Activated naive CD4-positive, alpha-beta T cell treated with anti-CD3 and anti-CD28 coated beads, Interleukin-2, amount 50 U/mL, for 72 hours (primary cell): ENCODE measurements at regions not wholly inside any gene's neighbourhood (a gene's known extent, or its start where the extent isn't known, plus 50 kb on each side); places are given as distances from the start of the nearest gene placed in this dataset.

Experiments used
- ATAC-seq, 2 donors: fragments of 150-1000 bp; cut with Tn5 transposase; 2 replicates each; pipeline ENCODE4 v1.10.0; 2021; ENCODE audit warnings: mild to moderate bottlenecking in 2 of 2, moderate library complexity in 2 of 2
- DNase-seq, 2 donors: peaks; one replicate each; pipeline ENCODE4 v3.0.0; 2021 to 2022; ENCODE audit warnings: low spot score in 2 of 2
- H3K27ac Mint-ChIP-seq, 2 donors: one replicate each; pipeline ENCODE4 v1.8.0; 2022; ENCODE audit warnings: mild to moderate bottlenecking in 2 of 2, mixed read lengths in 2 of 2
- H3K36me3 Mint-ChIP-seq, 2 donors: one replicate each; pipeline ENCODE4 v1.8.0; 2022; ENCODE audit warnings: mixed read lengths in 2 of 2
- H3K9me3 Mint-ChIP-seq, 2 donors: one replicate each; pipeline ENCODE4 v1.8.0; 2022; ENCODE audit warnings: mixed read lengths in 2 of 2

- no peak for ATAC-seq
Measured at GRCh38 chr6:16842676-16843075, 81.4 kb upstream of the ATXN1 start.

GRCh38 chr6:16841241-16841640 is 80.0 kb upstream of the ATXN1 start:
- ATAC-seq (no peak), DNase-seq (no peak)
- H3K9me3 Mint-ChIP-seq: no peaks in the 10 kb centered on the region
- H3K27ac Mint-ChIP-seq: no peak overlapping the region
- H3K36me3 Mint-ChIP-seq: no peaks in the 10 kb centered on the region

More at GRCh38 chr6:16842676-16843075, 81.4 kb upstream of the ATXN1 start:
- Mint-ChIP-seq H3K27ac (no peak overlapping the region), H3K36me3 (no peaks in the 10 kb centered on the region), H3K9me3 (no peaks in the 10 kb centered on the region)
- DNase-seq: no peak

GRCh38 chr6:16840725-16841124 is 79.5 kb upstream of the ATXN1 start:
- Mint-ChIP-seq H3K9me3 (no peaks in the 10 kb centered on the region), H3K27ac (no peak overlapping the region), H3K36me3 (no peaks in the 10 kb centered on the region)
- DNase-seq: no peak
- no peak for ATAC-seq

- DNase-seq: no peak
- H3K9me3 Mint-ChIP-seq: no peaks in the 10 kb centered on the region
- H3K36me3 Mint-ChIP-seq: no peaks in the 10 kb centered on the region
- ATAC-seq: no peak
- H3K27ac Mint-ChIP-seq: no peak overlapping the region
Measured at GRCh38 chr6:16840291-16840690, 79.0 kb upstream of the ATXN1 start.

GRCh38 chr6:16839631-16840179 is 78.4 kb upstream of the ATXN1 start:
- DNase-seq (no peak), ATAC-seq (no peak)
- Mint-ChIP-seq H3K27ac (no peak overlapping the region), H3K36me3 (no peaks in the 10 kb centered on the region), H3K9me3 (no peaks in the 10 kb centered on the region)

- H3K9me3 Mint-ChIP-seq: no peaks in the 10 kb centered on the region
- no peak for DNase-seq
- H3K27ac Mint-ChIP-seq: no peak overlapping the region
- ATAC-seq: peak; percentile 40 to 85
- H3K36me3 Mint-ChIP-seq: no peaks in the 10 kb centered on the region
Measured at GRCh38 chr6:16837217-16837972, 76.1 kb upstream of the ATXN1 start.

GRCh38 chr6:16836144-16836981 is 75.1 kb upstream of the ATXN1 start:
- no peaks in the 10 kb centered on the region for H3K36me3 Mint-ChIP-seq

GRCh38 chr6:16834242-16834641 is 73.0 kb upstream of the ATXN1 start:
- no peak overlapping the region for H3K27ac Mint-ChIP-seq
- no peaks in the 10 kb centered on the region for H3K36me3 Mint-ChIP-seq
- H3K9me3 Mint-ChIP-seq: no peaks in the 10 kb centered on the region
- ATAC-seq (no peak), DNase-seq (no peak)

More at GRCh38 chr6:16836144-16836981, 75.1 kb upstream of the ATXN1 start:
- Mint-ChIP-seq H3K9me3 (no peaks in the 10 kb centered on the region), H3K27ac (peak overlapping the region in 1 of 2 donors; percentile 10)
- ATAC-seq (peak; percentile 9 to 60), DNase-seq (no peak)

- Mint-ChIP-seq H3K9me3 (no peaks in the 10 kb centered on the region), H3K27ac (no peak overlapping the region), H3K36me3 (no peaks in the 10 kb centered on the region)
- ATAC-seq: no peak
- DNase-seq: no peak
Measured at GRCh38 chr6:16832721-16833120, 71.5 kb upstream of the ATXN1 start.

- DNase-seq (no peak), ATAC-seq (no peak)
- Mint-ChIP-seq H3K36me3 (no peaks in the 10 kb centered on the region), H3K27ac (no peak overlapping the region), H3K9me3 (no peaks in the 10 kb centered on the region)
Measured at GRCh38 chr6:16832043-16832567, 70.8 kb upstream of the ATXN1 start.

- no peak for ATAC-seq
- DNase-seq: no peak
- Mint-ChIP-seq H3K36me3 (no peaks in the 10 kb centered on the region), H3K9me3 (no peaks in the 10 kb centered on the region), H3K27ac (no peak overlapping the region)
Measured at GRCh38 chr6:16831136-16831535, 69.9 kb upstream of the ATXN1 start.

GRCh38 chr6:16828058-16828457 is 66.8 kb upstream of the ATXN1 start:
- H3K9me3 Mint-ChIP-seq: no peaks in the 10 kb centered on the region
- DNase-seq: no peak
- no peak overlapping the region for H3K27ac Mint-ChIP-seq
- no peak for ATAC-seq
- no peaks in the 10 kb centered on the region for H3K36me3 Mint-ChIP-seq

- no peaks in the 10 kb centered on the region for H3K9me3 Mint-ChIP-seq
- DNase-seq (no peak), ATAC-seq (no peak)
- H3K36me3 Mint-ChIP-seq: no peaks in the 10 kb centered on the region
- H3K27ac Mint-ChIP-seq: no peak overlapping the region
Measured at GRCh38 chr6:16827627-16828026, 66.4 kb upstream of the ATXN1 start.

- DNase-seq: no peak
- Mint-ChIP-seq H3K27ac (no peak overlapping the region), H3K36me3 (no peaks in the 10 kb centered on the region), H3K9me3 (no peaks in the 10 kb centered on the region)
- ATAC-seq: no peak
Measured at GRCh38 chr6:16825784-16826183, 64.5 kb upstream of the ATXN1 start.

GRCh38 chr6:16824845-16825685 is 63.8 kb upstream of the ATXN1 start:
- DNase-seq (no peak), ATAC-seq (peak in 1 of 2 donors; percentile 51)
- Mint-ChIP-seq H3K36me3 (no peaks in the 10 kb centered on the region), H3K27ac (no peak overlapping the region), H3K9me3 (no peaks in the 10 kb centered on the region)

- ATAC-seq: no peak
- Mint-ChIP-seq H3K36me3 (no peaks in the 10 kb centered on the region), H3K27ac (no peak overlapping the region), H3K9me3 (no peaks in the 10 kb centered on the region)
- DNase-seq: no peak
Measured at GRCh38 chr6:16823718-16824352, 62.6 kb upstream of the ATXN1 start.
